Breast epithelium (tissue), 3 donors: ENCODE measurements at regions not wholly inside any gene's neighbourhood (a gene's known extent, or its start where the extent isn't known, plus 50 kb on each side); places are given as distances from the start of the nearest gene placed in this dataset.

ENCODE experiments used
- CTCF ChIP-seq, 3 donors: fragments of 450-650 bp; IDR thresholded peaks; one replicate each; pipeline ENCODE4 v1.5.1; 2016 to 2017; ENCODE audit warnings: antibody characterized with exemption in 3 of 3, mild to moderate bottlenecking in 3 of 3, moderate library complexity in 3 of 3
- POLR2A ChIP-seq: fragments of 450-650 bp; IDR thresholded peaks from one replicate; pipeline ENCODE4 v1.6.1; 2016; ENCODE audit warnings: antibody characterized with exemption, mild to moderate bottlenecking, moderate library complexity

- TF ChIP-seq POLR2A (no peak), CTCF (IDR thresholded peaks at IDR 0.05) (no peak)
These were observed 530.2 kb downstream of the EBF1 start for GRCh38 chr5:158569534-158569933.
